ENCODE measurements at regions not wholly inside any gene's neighbourhood (a gene's known extent, or its start where the extent isn't known, plus 50 kb on each side); places are given as distances from the start of the nearest gene placed in this dataset.
A peak's percentile ranks its signal among the peaks of the same experiment; 100 is the strongest.

GRCh38 chr16:61045931-61046330, 990.3 kb downstream of the CDH8 start:
- Histone ChIP-seq H3K4me3 (ENCODE audit: low read depth, low read length) (no peak overlapping the region), H3K9me3 (ENCODE audit: severe bottlenecking) (no peaks in the 10 kb centered on the region), H3K27ac (no peak overlapping the region), H3K27me3 (ENCODE audit: insufficient read depth, low read depth, severe bottlenecking) (peaks cover 30% of the 10 kb centered on the region), H3K36me3 (no peaks in the 10 kb centered on the region)
- TF ChIP-seq, protein P1, sequence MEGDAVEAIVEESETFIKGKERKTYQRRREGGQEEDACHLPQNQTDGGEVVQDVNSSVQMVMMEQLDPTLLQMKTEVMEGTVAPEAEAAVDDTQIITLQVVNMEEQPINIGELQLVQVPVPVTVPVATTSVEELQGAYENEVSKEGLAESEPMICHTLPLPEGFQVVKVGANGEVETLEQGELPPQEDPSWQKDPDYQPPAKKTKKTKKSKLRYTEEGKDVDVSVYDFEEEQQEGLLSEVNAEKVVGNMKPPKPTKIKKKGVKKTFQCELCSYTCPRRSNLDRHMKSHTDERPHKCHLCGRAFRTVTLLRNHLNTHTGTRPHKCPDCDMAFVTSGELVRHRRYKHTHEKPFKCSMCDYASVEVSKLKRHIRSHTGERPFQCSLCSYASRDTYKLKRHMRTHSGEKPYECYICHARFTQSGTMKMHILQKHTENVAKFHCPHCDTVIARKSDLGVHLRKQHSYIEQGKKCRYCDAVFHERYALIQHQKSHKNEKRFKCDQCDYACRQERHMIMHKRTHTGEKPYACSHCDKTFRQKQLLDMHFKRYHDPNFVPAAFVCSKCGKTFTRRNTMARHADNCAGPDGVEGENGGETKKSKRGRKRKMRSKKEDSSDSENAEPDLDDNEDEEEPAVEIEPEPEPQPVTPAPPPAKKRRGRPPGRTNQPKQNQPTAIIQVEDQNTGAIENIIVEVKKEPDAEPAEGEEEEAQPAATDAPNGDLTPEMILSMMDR (IDR thresholded peaks at IDR 0.05; ENCODE audit: low read depth, low read length) = no peak
- no peak for DNase-seq

DNA sequence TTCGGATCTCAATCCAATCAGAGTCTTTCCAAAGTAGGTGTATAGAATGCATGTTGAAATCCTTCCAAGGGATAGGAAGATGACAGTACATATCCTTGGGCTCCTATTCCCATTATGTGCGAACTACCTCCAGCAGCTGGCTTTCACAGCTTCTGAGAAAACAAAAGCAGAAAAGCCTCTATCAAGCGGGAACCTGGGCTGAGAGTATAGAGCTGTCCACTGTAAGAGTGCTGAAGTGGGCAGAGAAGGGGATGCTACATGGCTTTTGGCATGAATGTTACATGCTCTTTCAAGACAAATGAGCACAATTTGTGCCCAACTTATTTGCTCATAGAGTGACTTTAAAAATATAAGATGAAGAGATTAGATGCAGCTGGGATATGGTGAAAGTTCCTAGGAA, 993.5 kb downstream of the CDH8 start:
- no peaks in the 10 kb centered on the region for H3K9me3 ChIP-seq (ENCODE audit: severe bottlenecking)
- H3K36me3 ChIP-seq = no peaks in the 10 kb centered on the region
- TF ChIP-seq, protein P1 (IDR thresholded peaks at IDR 0.05; ENCODE audit: low read depth, low read length) = no peak
- no peak for DNase-seq
- no peak overlapping the region for H3K4me3 ChIP-seq (ENCODE audit: low read depth, low read length)
- no peak overlapping the region for H3K27ac ChIP-seq
- H3K27me3 ChIP-seq (ENCODE audit: insufficient read depth, low read depth, severe bottlenecking) = peaks cover 22% of the 10 kb centered on the region

GRCh38 chr16:61030616-61031015, 1005.6 kb downstream of the CDH8 start:
- H3K4me3 ChIP-seq (ENCODE audit: low read depth, low read length) = no peak overlapping the region
- TF ChIP-seq, protein P1 (IDR thresholded peaks at IDR 0.05; ENCODE audit: low read depth, low read length) = no peak
- peaks cover 8% of the 10 kb centered on the region for H3K27me3 ChIP-seq (ENCODE audit: insufficient read depth, low read depth, severe bottlenecking)

DNA sequence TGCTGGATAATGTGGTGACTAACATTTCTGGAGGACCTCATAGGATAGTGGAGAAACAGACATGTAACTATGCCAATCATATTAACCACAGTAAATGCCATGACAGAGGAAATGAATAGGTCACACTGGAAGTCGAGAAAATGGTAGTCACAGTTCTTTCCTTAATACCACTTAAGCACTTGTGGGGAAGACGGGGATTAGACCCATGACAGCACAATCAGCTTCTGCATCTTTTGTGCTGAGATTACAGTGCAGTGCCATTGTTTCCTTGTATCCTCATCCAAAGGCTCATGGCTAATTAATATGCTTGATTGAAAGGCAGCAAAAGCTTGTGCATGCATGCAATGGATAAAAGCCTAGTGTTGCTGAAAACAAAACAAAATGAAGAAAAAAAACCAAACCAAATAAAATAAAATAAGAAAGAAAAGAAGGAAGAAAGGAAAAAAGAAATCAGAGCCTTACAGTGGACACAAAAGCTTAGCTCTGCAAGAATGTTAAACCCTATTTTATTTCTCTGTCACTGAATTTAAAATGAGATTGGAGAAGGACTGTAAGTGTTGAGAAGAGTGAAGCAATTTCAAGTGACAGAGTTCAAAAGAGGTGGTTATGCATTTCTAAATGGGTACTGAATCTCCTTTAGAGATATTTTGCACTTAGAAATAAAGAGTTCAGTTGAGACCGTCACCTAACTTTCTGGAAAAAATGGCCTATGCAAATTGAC, 1011.9 kb downstream of the CDH8 start:
- DNase-seq = no peak
- Histone ChIP-seq H3K27ac (no peak overlapping the region), H3K4me3 (ENCODE audit: low read depth, low read length) (no peak overlapping the region), H3K36me3 (no peaks in the 10 kb centered on the region), H3K27me3 (ENCODE audit: insufficient read depth, low read depth, severe bottlenecking) (peaks cover 8% of the 10 kb centered on the region), H3K9me3 (ENCODE audit: severe bottlenecking) (no peaks in the 10 kb centered on the region)
- TF ChIP-seq, protein P1 (IDR thresholded peaks at IDR 0.05; ENCODE audit: low read depth, low read length) = no peak

More at GRCh38 chr16:61030616-61031015, 1005.6 kb downstream of the CDH8 start:
- DNase-seq = no peak
- no peaks in the 10 kb centered on the region for H3K9me3 ChIP-seq (ENCODE audit: severe bottlenecking)
- H3K36me3 ChIP-seq = no peaks in the 10 kb centered on the region
- no peak overlapping the region for H3K27ac ChIP-seq

DNA sequence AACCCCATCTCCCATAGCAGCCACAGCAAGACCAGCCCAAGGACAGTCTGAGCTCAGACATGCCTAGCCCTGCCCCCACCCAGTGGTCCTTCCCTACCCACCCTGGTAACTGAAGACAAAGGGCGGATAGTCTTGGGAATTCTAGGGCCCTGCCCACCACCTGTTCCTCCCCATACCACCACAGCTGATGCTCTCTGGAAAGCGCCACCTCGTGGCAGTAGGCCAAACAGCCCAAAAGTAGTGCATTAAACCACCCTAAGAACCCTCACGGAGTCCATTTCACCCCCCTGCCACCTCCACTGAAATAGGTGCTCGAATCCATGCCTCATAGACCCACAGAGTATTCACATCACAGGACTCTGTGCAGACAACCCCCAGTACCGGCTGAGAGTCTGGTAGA, 1021.4 kb downstream of the CDH8 start:
- Histone ChIP-seq H3K27ac (no peak overlapping the region), H3K27me3 (ENCODE audit: insufficient read depth, low read depth, severe bottlenecking) (peaks cover 12% of the 10 kb centered on the region), H3K9me3 (ENCODE audit: severe bottlenecking) (no peaks in the 10 kb centered on the region), H3K4me3 (ENCODE audit: low read depth, low read length) (no peak overlapping the region), H3K36me3 (no peaks in the 10 kb centered on the region)
- peak; percentile 6 for DNase-seq
- TF ChIP-seq, protein P1 (IDR thresholded peaks at IDR 0.05; ENCODE audit: low read depth, low read length) = peak; percentile 56

DNA sequence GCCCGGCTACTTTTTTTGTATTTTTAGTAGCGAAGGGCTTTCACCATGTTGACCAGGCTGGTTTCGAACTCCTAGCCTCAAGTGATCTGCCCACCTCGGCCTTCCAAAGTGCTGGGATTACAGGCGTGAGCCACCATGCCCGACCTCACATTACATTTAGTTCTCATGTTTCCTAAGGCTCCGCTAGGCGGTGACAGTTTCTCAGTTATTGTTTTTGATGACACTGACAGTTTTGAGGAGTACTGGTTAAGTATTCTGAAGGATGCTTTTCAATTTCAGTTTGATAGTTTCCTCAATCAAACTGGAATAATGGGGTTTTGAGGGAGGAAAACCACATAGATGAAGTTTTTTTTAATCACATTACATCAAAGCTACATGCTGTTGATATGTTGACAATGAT, 1028.5 kb downstream of the CDH8 start:
- no peak overlapping the region for H3K27ac ChIP-seq
- TF ChIP-seq, protein P1 (IDR thresholded peaks at IDR 0.05; ENCODE audit: low read depth, low read length) = no peak
- DNase-seq = no peak

More for the DNA sequence above, 1028.5 kb downstream of the CDH8 start:
- Histone ChIP-seq H3K27me3 (ENCODE audit: insufficient read depth, low read depth, severe bottlenecking) (peaks cover 12% of the 10 kb centered on the region), H3K4me3 (ENCODE audit: low read depth, low read length) (no peak overlapping the region), H3K9me3 (ENCODE audit: severe bottlenecking) (no peaks in the 10 kb centered on the region), H3K36me3 (no peaks in the 10 kb centered on the region)

Measured in WERI-Rb-1 (cell line).